Fibroblast of the aortic adventitia (primary cell): ENCODE measurements at regions not wholly inside any gene's neighbourhood (a gene's known extent, or its start where the extent isn't known, plus 50 kb on each side); places are given as distances from the start of the nearest gene placed in this dataset. TPM values are rescaled to one million over a fixed set of nuclear protein-coding genes. Genes with fewer than 3 reads are reported as not detected.
"Not testable (repeated sequence)": the region's sequence is repeated elsewhere in the genome, so short reads cannot be mapped to it uniquely, and the experiment has no call there.

Experiments used
- DNase-seq: peaks from one replicate; pipeline ENCODE4 v3.0.0-alpha.2; 2010; ENCODE audit warnings: low read depth
- H3K4me3 ChIP-seq: 2 replicates; pipeline ENCODE4 v1.5.1; 2011; ENCODE audit warnings: low read depth, mild to moderate bottlenecking, control low read depth, low read length, moderate library complexity
- small RNA-seq: library from RNA; depleted of rRNA; stranded (forward); fragments of <200 nt; gene quantifications from one replicate; pipeline ENCODE3, GENCODE V24; 2012

DNA sequence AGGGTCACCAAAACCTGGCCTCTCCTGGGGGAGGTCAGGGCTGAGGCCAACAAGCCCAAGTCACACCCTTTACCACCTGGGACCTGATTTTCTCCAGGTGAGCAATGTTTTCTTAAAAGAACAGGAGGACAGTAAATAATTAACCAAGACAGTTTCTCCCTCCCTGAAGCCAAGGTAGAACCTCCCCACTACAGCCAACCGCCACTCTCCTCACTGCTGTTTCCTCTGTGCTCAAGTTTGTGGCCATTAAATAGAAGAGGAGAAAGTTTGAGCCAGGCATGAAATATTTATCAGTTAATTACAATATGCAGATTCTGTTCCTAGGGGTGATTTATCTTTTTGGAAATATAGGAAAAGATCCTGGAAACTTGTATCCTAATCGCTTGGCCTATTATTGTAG, 150.6 kb upstream of the ANKRD20A1 start:
- DNase-seq, H3K4me3 ChIP-seq: not testable (repeated sequence)

DNA sequence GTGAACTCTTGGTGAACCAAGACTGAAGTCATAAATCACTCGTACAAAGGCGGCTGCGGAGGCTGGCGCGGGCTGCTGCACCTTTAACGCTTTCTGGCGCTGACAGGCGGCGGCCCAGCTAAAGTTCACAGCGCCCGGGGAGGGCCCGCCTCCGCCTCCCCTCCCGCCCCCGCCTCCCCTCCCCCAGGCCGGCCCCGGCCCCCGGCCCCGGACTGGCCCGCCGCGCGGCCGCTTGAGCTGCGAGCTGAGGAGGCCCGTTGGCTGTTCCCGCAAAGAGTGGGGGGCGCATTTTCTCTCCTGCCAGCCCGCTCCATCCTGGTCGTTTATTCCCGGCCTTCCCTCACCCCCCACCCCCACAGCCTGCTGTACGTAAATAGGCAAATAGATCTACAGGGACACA, 147.3 kb upstream of the ANKRD20A1 start:
- not testable (repeated sequence) for DNase-seq, H3K4me3 ChIP-seq

DNA sequence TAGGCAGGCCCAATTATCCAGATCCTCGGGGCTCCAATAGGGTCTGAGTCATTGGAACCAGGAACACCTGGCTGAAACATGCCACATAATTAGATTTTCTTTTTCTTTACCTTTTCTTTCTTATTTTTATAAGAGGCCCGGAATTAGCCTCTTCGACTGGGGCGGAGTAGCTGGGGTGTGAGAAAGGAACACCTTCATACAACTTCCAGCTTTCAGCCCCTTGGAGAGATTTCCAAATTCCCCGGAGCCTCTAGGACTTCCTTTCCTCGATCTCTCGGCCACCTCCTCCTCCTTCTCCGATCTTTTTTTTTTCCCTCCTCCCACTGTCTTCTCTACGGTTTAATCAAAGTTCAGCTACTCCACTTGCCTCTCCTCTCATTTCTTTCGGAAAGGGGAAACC, 146.8 kb upstream of the ANKRD20A1 start:
- H3K4me3 ChIP-seq, DNase-seq: not testable (repeated sequence)

DNA sequence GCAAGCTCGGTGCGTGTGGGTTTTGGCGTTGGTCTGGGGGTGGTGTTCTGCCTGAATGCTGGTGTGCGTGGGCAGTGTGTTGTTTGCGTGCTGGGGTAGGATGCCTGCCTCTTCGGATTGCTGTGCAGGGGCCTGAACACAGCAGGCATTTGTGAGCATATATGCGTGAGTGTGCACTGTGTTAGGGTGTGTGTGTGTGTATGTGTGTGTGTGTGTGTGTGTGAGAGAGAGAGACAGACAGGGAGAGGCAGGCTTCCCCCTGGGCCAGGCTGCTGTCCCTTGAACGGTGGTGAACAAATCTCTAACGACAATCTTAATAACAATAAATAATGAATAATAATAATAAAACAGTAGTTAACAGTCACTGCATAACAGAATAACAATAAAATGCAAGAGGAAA, 145.8 kb upstream of the ANKRD20A1 start:
- H3K4me3 ChIP-seq, DNase-seq: not testable (repeated sequence)

DNA sequence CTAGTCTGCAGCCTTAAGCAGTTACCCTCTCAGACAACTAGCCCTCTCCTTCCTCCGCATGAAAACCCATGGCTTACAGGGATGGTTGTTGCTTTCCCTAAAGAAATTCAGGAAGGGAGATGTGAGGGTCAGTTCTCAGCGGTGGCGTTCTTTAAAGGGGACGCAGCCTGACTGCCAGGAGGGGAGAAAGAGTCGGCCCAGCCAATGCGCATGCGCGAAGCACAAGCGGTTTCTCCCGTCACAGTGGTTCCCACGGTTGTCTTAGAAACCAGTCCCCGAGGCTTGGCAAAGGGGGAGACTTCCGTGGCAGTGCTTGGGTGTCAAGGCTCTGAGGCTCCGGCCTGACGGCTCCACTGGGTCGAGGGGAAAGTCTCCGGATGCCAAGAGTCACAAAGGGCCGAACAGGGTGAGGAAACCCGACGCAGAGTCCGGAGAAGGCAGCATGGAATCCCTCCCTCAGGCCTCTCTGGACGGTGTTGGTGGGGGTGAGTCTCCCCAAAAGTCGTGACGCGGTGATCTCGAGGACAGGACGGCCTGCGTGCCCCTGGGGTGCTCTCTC, 140.8 kb upstream of the ANKRD20A1 start:
- DNase-seq, H3K4me3 ChIP-seq: not testable (repeated sequence)

DNA sequence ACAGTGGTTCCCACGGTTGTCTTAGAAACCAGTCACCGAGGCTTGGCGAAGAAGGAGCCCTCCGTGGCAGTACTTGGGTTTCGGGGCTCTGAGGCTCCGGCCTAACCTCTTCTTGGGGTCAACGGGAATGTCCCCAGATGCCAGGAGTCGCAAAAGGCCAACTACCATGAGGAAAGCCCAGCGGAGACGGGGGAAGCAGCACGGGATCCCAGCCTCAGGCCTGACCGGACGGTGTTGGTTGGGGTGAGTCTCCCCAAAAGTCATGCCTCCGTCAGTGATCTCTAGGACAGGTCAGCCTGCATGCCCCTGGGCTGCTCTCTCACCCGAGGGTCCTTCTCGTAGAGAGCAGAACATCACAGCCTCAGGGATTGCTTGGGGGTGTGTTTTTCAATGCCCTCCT, 138.2 kb upstream of the ANKRD20A1 start:
- H3K4me3 ChIP-seq, DNase-seq: not testable (repeated sequence)

DNA sequence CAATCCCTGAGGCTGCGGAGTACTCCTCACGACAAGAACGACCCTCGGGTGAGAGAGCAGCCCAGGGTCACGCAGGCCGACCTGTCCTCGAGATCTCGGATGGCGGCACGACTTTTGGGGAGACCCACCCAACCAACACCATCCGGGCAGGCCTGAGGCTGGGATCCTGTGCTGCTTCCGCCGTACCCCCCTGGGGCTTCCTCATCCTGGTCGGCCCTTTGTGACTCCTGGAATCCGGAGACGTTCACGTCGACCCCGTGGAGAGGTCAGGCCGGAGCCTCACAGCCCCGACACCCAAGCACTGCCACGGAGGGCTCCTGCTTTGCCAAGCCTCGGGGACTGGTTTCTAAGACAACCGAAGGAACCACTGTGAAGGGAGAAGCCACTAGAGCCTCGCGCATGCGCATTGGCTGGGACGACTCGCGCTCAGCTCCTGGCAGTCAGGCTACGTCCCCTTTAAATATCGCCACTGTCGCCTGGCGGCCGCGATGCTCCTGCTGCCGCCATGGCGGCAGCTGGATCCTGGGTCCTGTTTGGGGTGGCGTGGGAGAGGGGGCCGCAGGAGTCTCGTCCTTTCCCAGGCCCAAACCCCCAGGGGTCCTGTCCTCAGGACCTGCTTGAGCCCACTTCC, 136.2 kb upstream of the ANKRD20A1 start:
- not testable (repeated sequence) for DNase-seq, H3K4me3 ChIP-seq

DNA sequence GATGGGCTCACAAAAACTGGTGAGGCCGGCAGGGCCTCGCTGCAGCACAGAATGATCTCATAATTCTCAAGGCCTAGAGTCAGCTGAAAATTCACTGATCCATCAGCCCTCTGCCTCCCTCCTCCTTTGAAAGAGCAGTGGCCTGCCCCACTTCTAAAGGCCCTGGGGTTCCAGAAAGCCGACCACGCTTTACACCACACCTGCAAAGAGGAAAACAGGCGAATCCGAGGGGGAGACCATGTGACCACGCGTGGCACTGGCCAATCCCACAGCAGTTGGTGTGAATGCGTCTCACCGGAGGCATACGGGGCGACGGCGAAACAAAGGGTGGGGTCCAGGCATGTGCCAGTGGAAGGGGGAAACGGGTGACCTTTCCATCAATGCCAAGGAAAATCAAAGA, 135.5 kb upstream of the ANKRD20A1 start:
- peak overlapping the region; percentile 31 for H3K4me3 ChIP-seq
- DNase-seq: not testable (repeated sequence)

DNA sequence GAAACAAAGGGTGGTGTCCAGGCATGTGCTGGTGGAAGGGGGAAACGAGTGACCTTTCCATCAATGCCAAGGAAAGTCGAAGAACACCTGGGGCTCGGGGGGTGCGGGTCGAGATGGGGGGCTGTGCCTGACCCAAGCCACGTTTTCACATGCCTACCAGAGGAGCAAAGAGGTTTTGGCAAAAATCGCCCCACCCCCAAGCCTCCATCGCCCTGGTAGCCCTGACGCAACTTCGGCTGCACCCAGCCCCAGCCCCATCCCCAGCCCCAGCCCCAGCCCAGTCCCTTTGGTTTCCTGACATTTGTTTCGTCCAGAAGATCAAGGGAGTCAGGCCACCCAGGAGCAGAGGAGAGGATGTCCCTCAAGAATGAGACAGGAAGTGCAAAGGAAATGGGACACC, 133.8 kb upstream of the ANKRD20A1 start:
- not testable (repeated sequence) for H3K4me3 ChIP-seq, DNase-seq

DNA sequence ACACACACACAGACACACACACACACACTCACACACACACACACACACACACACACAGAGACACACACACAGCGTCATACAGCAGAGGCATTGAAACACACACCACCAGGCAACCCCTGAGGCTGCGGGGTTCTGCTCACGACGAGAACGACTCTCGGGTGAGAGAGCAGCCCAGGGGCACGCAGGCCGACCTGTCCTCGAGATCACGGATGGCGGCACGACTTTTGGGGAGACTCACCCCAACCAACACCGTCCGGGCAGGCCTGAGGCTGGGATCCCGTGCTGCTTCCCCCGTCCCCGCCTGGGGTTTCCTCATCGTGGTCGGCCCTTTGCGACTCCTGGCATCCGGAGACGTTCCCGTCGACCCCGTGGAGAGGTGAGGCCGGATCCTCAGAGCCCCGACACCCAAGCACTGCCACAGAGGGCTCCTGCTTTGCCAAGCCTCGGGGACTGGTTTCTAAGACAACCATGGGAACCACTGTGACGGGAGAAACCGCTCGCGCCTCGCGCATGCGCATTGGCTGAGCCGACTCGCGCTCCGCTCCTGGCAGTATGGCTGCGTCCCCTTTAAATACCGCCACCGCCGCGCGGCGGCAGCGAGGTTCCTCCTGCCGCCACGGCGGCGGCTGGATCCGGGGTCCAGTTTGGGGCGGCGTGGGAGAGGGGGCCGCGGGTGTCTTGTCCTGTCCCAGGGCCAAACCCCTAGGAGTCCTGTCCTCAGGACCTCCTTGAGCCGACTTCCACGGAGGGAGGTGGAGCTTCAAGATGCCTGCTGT, 132.3 kb upstream of the ANKRD20A1 start:
- H3K4me3 ChIP-seq: peak overlapping the region; percentile 35
- DNase-seq: not testable (repeated sequence)

DNA sequence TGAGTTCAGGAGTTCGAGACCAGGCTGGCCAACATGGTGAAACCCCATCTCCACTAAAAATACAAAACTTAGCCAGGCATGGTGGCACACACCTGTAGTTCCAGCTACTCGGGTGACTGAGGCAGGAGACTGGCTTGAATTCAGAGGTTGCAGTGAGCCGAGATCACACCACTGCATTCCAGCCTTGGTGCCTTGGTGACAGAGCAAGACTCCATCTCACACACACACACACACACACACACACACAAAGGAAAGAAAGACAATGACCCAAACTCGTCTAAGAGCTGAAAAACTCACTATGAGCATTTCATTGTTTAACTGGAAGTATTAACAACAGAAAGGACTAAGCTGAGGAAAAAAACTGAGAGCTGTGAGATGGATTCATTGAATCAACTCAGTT, 95.6 kb upstream of the ANKRD20A1 start:
- not testable (repeated sequence) for DNase-seq, H3K4me3 ChIP-seq

DNA sequence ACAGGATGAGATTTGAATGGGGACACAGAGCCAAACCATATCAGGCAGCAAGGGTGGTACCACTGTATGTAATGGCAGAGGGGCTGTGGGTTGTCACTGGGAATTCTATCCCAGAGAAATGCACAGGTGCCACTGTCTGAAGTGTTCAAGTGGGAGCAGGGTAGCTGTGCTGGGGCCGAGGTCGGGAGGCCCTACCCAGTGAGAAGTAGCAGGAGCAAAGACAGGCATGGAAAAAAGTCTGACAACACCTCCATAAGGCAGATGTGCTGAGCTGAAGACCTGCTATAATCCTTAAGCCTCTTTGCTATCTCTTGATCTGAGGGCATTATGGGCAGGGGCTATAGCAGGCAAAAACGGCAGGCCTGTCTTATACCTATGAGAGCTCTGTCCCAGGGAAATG, 86.9 kb upstream of the ANKRD20A1 start:
- H3K4me3 ChIP-seq, DNase-seq: not testable (repeated sequence)

DNA sequence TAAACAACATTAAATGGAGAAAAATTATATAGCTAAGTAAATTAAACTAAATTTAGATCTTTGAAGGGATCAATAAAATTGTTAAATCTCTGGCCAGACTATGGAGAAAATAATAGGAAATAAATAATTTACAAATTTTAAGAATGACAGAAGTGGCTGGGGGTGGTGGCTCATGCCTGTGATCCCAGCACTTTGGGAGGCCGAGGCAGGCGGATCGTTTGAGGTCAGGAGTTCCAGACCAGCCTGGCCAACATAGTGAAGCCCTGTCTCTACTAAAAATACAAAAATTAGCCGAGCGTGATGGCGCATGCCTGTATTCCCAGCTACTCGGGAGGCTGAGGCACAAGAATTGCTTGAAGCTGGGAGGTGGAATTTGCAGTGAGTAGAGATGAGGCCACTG, 58.6 kb upstream of the ANKRD20A1 start:
- H3K4me3 ChIP-seq, DNase-seq: not testable (repeated sequence)

Small RNA genes in the stretch of these regions (small RNA-seq; reads per million reads assigned to genes)
- gene AL627230.1: not detected
- not detected for gene AL627230.3
- gene AL627230.5: not detected
- not detected for gene AL627230.6
- gene AL627230.8: not detected
- not detected for gene FAM27B
- gene RF00156: not detected
- gene RN7SL787P: not detected
